Liver (tissue), 3 donors: ENCODE measurements at regions not wholly inside any gene's neighbourhood (a gene's known extent, or its start where the extent isn't known, plus 50 kb on each side); places are given as distances from the start of the nearest gene placed in this dataset.

Experiments used
- FOXA2 ChIP-seq: IDR thresholded peaks from 2 replicates; pipeline ENCODE4 v1.6.1; 2016; ENCODE audit warnings: antibody characterized with exemption
- HNF4G ChIP-seq: IDR thresholded peaks from 2 replicates; pipeline ENCODE4 v1.6.1; 2016; ENCODE audit warnings: antibody characterized with exemption
- JUND ChIP-seq, 2 donors: IDR thresholded peaks; 2 replicates each; pipeline ENCODE4 v1.6.1; 2016; ENCODE audit warnings: antibody characterized with exemption in 2 of 2
- RAD21 ChIP-seq, 2 donors: IDR thresholded peaks; 2 replicates each; pipeline ENCODE4 v1.6.1; 2016; ENCODE audit warnings: antibody characterized with exemption in 2 of 2, mild to moderate bottlenecking in 2 of 2
- RXRA ChIP-seq, 2 donors: IDR thresholded peaks; 2 replicates each; pipeline ENCODE4 v1.6.1; 2017 to 2018; ENCODE audit warnings: antibody characterized with exemption in 2 of 2, mild to moderate bottlenecking in 1 of 2
- TAF1 ChIP-seq: conservative IDR thresholded peaks from 2 replicates; pipeline ENCODE4 v1.6.1; 2016; ENCODE audit warnings: antibody characterized with exemption, mild to moderate bottlenecking
- TF ChIP-seq, protein P1 (sequence below): fragments of 150-350 bp; IDR thresholded peaks from 2 replicates; pipeline ENCODE4 v1.5.1; 2017; ENCODE audit warnings: improper control_type of control experiment, low read depth, low read length; ENCODE audit not compliant: missing input control
- TF ChIP-seq, protein P2 (sequence below): IDR thresholded peaks from 2 replicates; pipeline ENCODE4 v1.6.1; 2016; ENCODE audit warnings: antibody characterized with exemption
- TF ChIP-seq, protein P3 (sequence below): IDR thresholded peaks from 2 replicates; pipeline ENCODE4 v1.6.1; 2016; ENCODE audit warnings: antibody characterized with exemption, mild to moderate bottlenecking
- donor health status: healthy.
- donor health status: healthy.

DNA sequence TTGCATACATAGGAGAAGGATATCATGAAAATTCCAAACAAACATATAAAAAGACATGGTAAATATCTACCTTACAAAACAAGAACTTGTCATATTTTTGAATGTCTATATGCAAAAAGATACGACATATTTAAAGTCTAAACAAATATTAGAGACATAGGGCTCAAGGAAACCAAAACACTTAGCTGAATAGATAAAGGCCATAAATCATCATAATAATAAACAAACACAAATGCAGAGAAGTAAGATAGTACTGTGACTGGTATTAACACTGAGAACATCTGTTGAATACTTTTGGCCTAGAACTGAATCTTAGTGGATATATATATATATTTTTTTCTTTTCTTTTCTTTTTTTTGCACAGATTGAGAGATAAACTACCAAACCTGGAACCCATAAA is 435.8 kb downstream of the KCNJ18 start:
- TF ChIP-seq TAF1 (no peak), RXRA (IDR thresholded peaks at IDR 0.05) (no peak), RAD21 (IDR thresholded peaks at IDR 0.05) (no peak), JUND (IDR thresholded peaks at IDR 0.05) (no peak), FOXA2 (no peak), HNF4G (no peak)
- TF ChIP-seq, protein P1, sequence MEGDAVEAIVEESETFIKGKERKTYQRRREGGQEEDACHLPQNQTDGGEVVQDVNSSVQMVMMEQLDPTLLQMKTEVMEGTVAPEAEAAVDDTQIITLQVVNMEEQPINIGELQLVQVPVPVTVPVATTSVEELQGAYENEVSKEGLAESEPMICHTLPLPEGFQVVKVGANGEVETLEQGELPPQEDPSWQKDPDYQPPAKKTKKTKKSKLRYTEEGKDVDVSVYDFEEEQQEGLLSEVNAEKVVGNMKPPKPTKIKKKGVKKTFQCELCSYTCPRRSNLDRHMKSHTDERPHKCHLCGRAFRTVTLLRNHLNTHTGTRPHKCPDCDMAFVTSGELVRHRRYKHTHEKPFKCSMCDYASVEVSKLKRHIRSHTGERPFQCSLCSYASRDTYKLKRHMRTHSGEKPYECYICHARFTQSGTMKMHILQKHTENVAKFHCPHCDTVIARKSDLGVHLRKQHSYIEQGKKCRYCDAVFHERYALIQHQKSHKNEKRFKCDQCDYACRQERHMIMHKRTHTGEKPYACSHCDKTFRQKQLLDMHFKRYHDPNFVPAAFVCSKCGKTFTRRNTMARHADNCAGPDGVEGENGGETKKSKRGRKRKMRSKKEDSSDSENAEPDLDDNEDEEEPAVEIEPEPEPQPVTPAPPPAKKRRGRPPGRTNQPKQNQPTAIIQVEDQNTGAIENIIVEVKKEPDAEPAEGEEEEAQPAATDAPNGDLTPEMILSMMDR: no peak
- TF ChIP-seq, protein P2, sequence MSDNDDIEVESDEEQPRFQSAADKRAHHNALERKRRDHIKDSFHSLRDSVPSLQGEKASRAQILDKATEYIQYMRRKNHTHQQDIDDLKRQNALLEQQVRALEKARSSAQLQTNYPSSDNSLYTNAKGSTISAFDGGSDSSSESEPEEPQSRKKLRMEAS: no peak
- TF ChIP-seq, protein P3, sequence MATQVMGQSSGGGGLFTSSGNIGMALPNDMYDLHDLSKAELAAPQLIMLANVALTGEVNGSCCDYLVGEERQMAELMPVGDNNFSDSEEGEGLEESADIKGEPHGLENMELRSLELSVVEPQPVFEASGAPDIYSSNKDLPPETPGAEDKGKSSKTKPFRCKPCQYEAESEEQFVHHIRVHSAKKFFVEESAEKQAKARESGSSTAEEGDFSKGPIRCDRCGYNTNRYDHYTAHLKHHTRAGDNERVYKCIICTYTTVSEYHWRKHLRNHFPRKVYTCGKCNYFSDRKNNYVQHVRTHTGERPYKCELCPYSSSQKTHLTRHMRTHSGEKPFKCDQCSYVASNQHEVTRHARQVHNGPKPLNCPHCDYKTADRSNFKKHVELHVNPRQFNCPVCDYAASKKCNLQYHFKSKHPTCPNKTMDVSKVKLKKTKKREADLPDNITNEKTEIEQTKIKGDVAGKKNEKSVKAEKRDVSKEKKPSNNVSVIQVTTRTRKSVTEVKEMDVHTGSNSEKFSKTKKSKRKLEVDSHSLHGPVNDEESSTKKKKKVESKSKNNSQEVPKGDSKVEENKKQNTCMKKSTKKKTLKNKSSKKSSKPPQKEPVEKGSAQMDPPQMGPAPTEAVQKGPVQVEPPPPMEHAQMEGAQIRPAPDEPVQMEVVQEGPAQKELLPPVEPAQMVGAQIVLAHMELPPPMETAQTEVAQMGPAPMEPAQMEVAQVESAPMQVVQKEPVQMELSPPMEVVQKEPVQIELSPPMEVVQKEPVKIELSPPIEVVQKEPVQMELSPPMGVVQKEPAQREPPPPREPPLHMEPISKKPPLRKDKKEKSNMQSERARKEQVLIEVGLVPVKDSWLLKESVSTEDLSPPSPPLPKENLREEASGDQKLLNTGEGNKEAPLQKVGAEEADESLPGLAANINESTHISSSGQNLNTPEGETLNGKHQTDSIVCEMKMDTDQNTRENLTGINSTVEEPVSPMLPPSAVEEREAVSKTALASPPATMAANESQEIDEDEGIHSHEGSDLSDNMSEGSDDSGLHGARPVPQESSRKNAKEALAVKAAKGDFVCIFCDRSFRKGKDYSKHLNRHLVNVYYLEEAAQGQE: no peak
